ENCODE measurements at regions not wholly inside any gene's neighbourhood (a gene's known extent, or its start where the extent isn't known, plus 50 kb on each side); places are given as distances from the start of the nearest gene placed in this dataset.

- ATAC-seq (no peak), DNase-seq (no peak)
Measured at GRCh38 chr5:167798448-167798847, 493.0 kb upstream of the WWC1 start.

GRCh38 chr5:167800427-167800826 lies 491.0 kb upstream of the WWC1 start:
- ATAC-seq (no peak), DNase-seq (no peak)

- ATAC-seq, result no peak
- DNase-seq, result no peak
Measured at GRCh38 chr5:167801999-167802398, 489.4 kb upstream of the WWC1 start.

GRCh38 chr5:167802755-167803431 lies 488.6 kb upstream of the WWC1 start:
- DNase-seq, result no peak
- ATAC-seq, result no peak

- no peak for DNase-seq
- no peak for ATAC-seq
Measured at GRCh38 chr5:167804512-167805220, 486.8 kb upstream of the WWC1 start.

GRCh38 chr5:167810573-167810972 lies 480.9 kb upstream of the WWC1 start:
- ATAC-seq (no peak), DNase-seq (no peak)

- ATAC-seq (no peak), DNase-seq (no peak)
Measured at GRCh38 chr5:167812871-167813270, 478.6 kb upstream of the WWC1 start.

GRCh38 chr5:167813389-167813788 lies 478.1 kb upstream of the WWC1 start:
- DNase-seq (no peak), ATAC-seq (no peak)

- DNase-seq (no peak), ATAC-seq (no peak)
Measured at GRCh38 chr5:167814040-167814439, 477.4 kb upstream of the WWC1 start.

- ATAC-seq (no peak), DNase-seq (no peak)
Measured at GRCh38 chr5:167814828-167815227, 476.6 kb upstream of the WWC1 start.

GRCh38 chr5:167816354-167816753 lies 475.1 kb upstream of the WWC1 start:
- DNase-seq (no peak), ATAC-seq (no peak)

- DNase-seq, result no peak
- ATAC-seq, result no peak
Measured at GRCh38 chr5:167816864-167817263, 474.6 kb upstream of the WWC1 start.

- no peak for DNase-seq
- ATAC-seq, result peak; percentile 28
Measured at GRCh38 chr5:167819406-167819805, 472.0 kb upstream of the WWC1 start.

GRCh38 chr5:167820101-167820990 lies 471.1 kb upstream of the WWC1 start:
- ATAC-seq (no peak), DNase-seq (no peak)

- ATAC-seq (no peak), DNase-seq (no peak)
Measured at GRCh38 chr5:167821151-167821550, 470.3 kb upstream of the WWC1 start.

GRCh38 chr5:167821669-167822068 lies 469.8 kb upstream of the WWC1 start:
- ATAC-seq (no peak), DNase-seq (no peak)

GRCh38 chr5:167822241-167822640 lies 469.2 kb upstream of the WWC1 start:
- no peak for DNase-seq
- ATAC-seq, result no peak

- no peak for ATAC-seq
- DNase-seq, result no peak
Measured at GRCh38 chr5:167823405-167823804, 468.0 kb upstream of the WWC1 start.

GRCh38 chr5:167827766-167828165 lies 463.7 kb upstream of the WWC1 start:
- DNase-seq, result no peak
- ATAC-seq, result no peak

- no peak for ATAC-seq
- DNase-seq, result no peak
Measured at GRCh38 chr5:167831754-167832504, 459.5 kb upstream of the WWC1 start.

- ATAC-seq, result no peak
Measured at GRCh38 chr5:167832609-167833008, 458.8 kb upstream of the WWC1 start.

GRCh38 chr5:167833456-167833855 lies 458.0 kb upstream of the WWC1 start:
- ATAC-seq (no peak), DNase-seq (no peak)

More at GRCh38 chr5:167832609-167833008, 458.8 kb upstream of the WWC1 start:
- no peak for DNase-seq
